Large intestine (tissue), 3 donors: ENCODE measurements at regions not wholly inside any gene's neighbourhood (a gene's known extent, or its start where the extent isn't known, plus 50 kb on each side); places are given as distances from the start of the nearest gene placed in this dataset.
A peak's percentile ranks its signal among the peaks of the same experiment; 100 is the strongest.

Source experiments
- DNase-seq, 2 donors: peaks; one replicate each; pipeline versions ENCODE4 v3.0.0 to v3.0.0-alpha.2; 2013
- H3K27ac ChIP-seq: one replicate; pipeline ENCODE4 v1.5.1; 2013; ENCODE audit warnings: low read length
- H3K27me3 ChIP-seq: 2 replicates; pipeline ENCODE4 v1.6.1; 2013; ENCODE audit warnings: low read length; ENCODE audit not compliant: control insufficient read depth, insufficient read depth
- H3K36me3 ChIP-seq: 2 replicates; pipeline ENCODE4 v1.6.1; 2013; ENCODE audit warnings: low read length; ENCODE audit not compliant: control insufficient read depth, insufficient read depth
- H3K4me1 ChIP-seq: one replicate; pipeline ENCODE4 v1.6.1; 2013; ENCODE audit warnings: low read length; ENCODE audit not compliant: control insufficient read depth, insufficient read depth
- H3K4me3 ChIP-seq: one replicate; pipeline ENCODE4 v1.5.1; 2013; ENCODE audit warnings: low read length
- H3K9me3 ChIP-seq: one replicate; pipeline ENCODE4 v1.6.1; 2013; ENCODE audit warnings: mild to moderate bottlenecking, low read depth, low read length, moderate library complexity; ENCODE audit not compliant: control insufficient read depth
- WGBS: methylation state at CpG from one replicate; pipeline ENCODE4 v1.1.5; 2013; ENCODE audit warnings: low lambda C conversion rate; ENCODE audit not compliant: insufficient coverage; 5-methylcytosine and 5-hydroxymethylcytosine counted together

DNA sequence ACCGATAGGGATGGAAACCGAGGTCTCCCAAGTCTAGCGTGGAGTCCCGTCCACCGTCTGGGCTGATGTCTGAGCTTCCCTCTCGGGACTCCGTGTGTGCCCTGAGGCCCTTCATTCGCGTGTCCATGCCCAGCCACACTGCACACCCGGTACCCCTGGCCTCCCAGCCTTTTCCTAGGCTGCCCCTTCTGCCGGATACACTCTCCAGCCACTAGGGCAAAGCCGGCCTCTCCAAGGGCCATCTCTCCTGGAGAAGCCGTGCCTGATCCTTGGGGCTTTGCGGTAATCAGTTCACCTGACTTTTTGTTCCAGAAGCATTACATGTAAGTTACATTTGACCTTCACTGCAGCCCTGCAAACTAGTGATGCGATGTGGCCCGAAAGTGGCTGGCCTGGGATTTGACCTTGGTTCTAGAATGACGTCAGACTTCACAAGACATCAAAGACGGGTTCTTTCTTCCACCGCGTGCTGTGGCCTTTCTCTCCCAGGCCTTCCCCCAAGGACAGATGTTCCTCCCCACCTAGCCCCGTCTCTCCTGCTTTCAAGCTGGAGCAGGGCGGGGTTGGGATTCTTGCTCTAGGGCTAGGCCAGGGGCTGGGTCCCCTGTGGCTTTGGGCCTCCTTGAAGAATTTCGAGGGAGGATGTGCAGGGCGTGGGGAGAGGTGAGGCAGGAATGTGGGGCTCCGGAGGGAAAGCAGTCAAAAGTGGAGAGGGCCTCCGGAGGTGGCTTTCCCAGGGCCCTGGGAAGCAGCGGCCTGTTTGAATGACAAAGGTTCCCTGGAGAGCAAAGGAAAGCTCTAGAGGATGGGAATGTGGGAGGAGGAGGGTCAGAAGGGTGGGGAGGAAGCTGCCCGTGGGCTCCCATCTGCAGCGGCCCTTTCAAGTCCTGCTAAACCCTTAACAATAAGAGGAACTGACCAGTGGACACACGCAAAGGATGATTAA lies 49.7 kb upstream of the SLC2A1 start:
- peaks cover 33% of the 10 kb centered on the region for H3K4me1 ChIP-seq
- DNase-seq = peak; percentile 73 to 86
- no peaks in the 10 kb centered on the region for H3K36me3 ChIP-seq
- peak overlapping the region; percentile 91 for H3K27ac ChIP-seq
- no peaks in the 10 kb centered on the region for H3K27me3 ChIP-seq
- H3K4me3 ChIP-seq = peak overlapping the region; percentile 19
- H3K9me3 ChIP-seq = no peaks in the 10 kb centered on the region
- WGBS = 72% methylated on average over 2 of the region's 30 CpGs
